ENCODE measurements at regions not wholly inside any gene's neighbourhood (a gene's known extent, or its start where the extent isn't known, plus 50 kb on each side); places are given as distances from the start of the nearest gene placed in this dataset.

- no peak for TF ChIP-seq CTCF (conservative IDR thresholded peaks at IDR 0.05)
- TF ChIP-seq EZH2 (IDR thresholded peaks at IDR 0.05; ENCODE audit: low read depth) = no peak
Observed at GRCh38 chr18:42458226-42458625, 503.2 kb downstream of the PIK3C3 start.
